H9 (cell line): ENCODE measurements at regions not wholly inside any gene's neighbourhood (a gene's known extent, or its start where the extent isn't known, plus 50 kb on each side); places are given as distances from the start of the nearest gene placed in this dataset.

Experiments
- DNase-seq: peaks from one replicate; pipeline ENCODE4 v3.0.0-alpha.2; 2017
- H2AFZ ChIP-seq: one replicate; pipeline ENCODE4 v1.6.1; 2013; ENCODE audit warnings: mild to moderate bottlenecking, low read length, control low read depth, moderate library complexity
- H2AK5ac ChIP-seq: 2 replicates; pipeline ENCODE4 v1.6.1; 2013; ENCODE audit warnings: low read length, control low read depth, mixed read lengths; ENCODE audit not compliant: insufficient read length
- H2BK120ac ChIP-seq: one replicate; pipeline ENCODE4 v1.6.1; 2013; ENCODE audit warnings: low read depth, mild to moderate bottlenecking, low read length, control low read depth, inconsistent platforms; ENCODE audit not compliant: poor library complexity, severe bottlenecking
- H2BK12ac ChIP-seq: 2 replicates; pipeline ENCODE4 v1.6.1; 2013; ENCODE audit warnings: low read length, control low read depth, mixed read lengths, low read depth; ENCODE audit not compliant: insufficient read length
- H2BK15ac ChIP-seq: 2 replicates; pipeline ENCODE4 v1.6.1; 2013; ENCODE audit warnings: low read depth, low read length, control low read depth
- H2BK20ac ChIP-seq: one replicate; pipeline ENCODE4 v1.6.1; 2013; ENCODE audit warnings: low read depth, mild to moderate bottlenecking, low read length, control low read depth, inconsistent platforms; ENCODE audit not compliant: poor library complexity, severe bottlenecking
- H2BK5ac ChIP-seq: 2 replicates; pipeline ENCODE4 v1.6.1; 2013; ENCODE audit warnings: low read length, control low read depth, mixed read lengths; ENCODE audit not compliant: insufficient read length
- H3K14ac ChIP-seq: 2 replicates; pipeline ENCODE4 v1.6.1; 2013; ENCODE audit warnings: low read length, control low read depth; ENCODE audit not compliant: insufficient read depth
- H3K18ac ChIP-seq: 2 replicates; pipeline ENCODE4 v1.6.1; 2013; ENCODE audit warnings: low read depth, mild to moderate bottlenecking, mixed read lengths, low read length, control low read depth; ENCODE audit not compliant: insufficient read length
- H3K23ac ChIP-seq: 2 replicates; pipeline ENCODE4 v1.6.1; 2013; ENCODE audit warnings: low read length, control low read depth, mixed read lengths, low read depth; ENCODE audit not compliant: insufficient read length
- H3K23me2 ChIP-seq: 2 replicates; pipeline ENCODE4 v1.6.1; 2013; ENCODE audit warnings: low read depth, mild to moderate bottlenecking, mixed read lengths, low read length, control low read depth; ENCODE audit not compliant: insufficient read length, poor library complexity, severe bottlenecking
- H3K27ac ChIP-seq: 2 replicates; pipeline ENCODE4 v1.5.1; 2013; ENCODE audit warnings: low read length, control low read depth, mixed read lengths, low read depth; ENCODE audit not compliant: insufficient read length
- H3K27me3 ChIP-seq: 2 replicates; pipeline ENCODE4 v1.6.1; 2013; ENCODE audit warnings: low read length, control low read depth, inconsistent platforms; ENCODE audit not compliant: insufficient read depth
- H3K4ac ChIP-seq: 2 replicates; pipeline ENCODE4 v1.6.1; 2013; ENCODE audit warnings: low read depth, mild to moderate bottlenecking, control low read depth, inconsistent platforms, low read length, moderate library complexity
- H3K4me1 ChIP-seq: 2 replicates; pipeline ENCODE4 v1.6.1; 2013; ENCODE audit warnings: low read length, control low read depth, inconsistent platforms; ENCODE audit not compliant: insufficient read depth
- H3K4me2 ChIP-seq: 2 replicates; pipeline ENCODE4 v1.6.1; 2013; ENCODE audit warnings: low read length, control low read depth, mixed read lengths; ENCODE audit not compliant: insufficient read length, insufficient read depth
- H3K56ac ChIP-seq: 2 replicates; pipeline ENCODE4 v1.6.1; 2013; ENCODE audit warnings: low read depth, mild to moderate bottlenecking, mixed read lengths, low read length, control low read depth; ENCODE audit not compliant: insufficient read length
- H3K79me1 ChIP-seq: 2 replicates; pipeline ENCODE4 v1.6.1; 2013; ENCODE audit warnings: low read depth, mild to moderate bottlenecking, moderate library complexity, low read length, control low read depth, inconsistent platforms; ENCODE audit not compliant: insufficient read depth, poor library complexity, severe bottlenecking
- H3K79me2 ChIP-seq: 2 replicates; pipeline ENCODE4 v1.6.1; 2013; ENCODE audit warnings: low read length, control low read depth, inconsistent platforms; ENCODE audit not compliant: insufficient read depth
- H3K9ac ChIP-seq: 2 replicates; pipeline ENCODE4 v1.6.1; 2013; ENCODE audit warnings: low read length, control low read depth, mixed read lengths; ENCODE audit not compliant: insufficient read length; ENCODE audit errors: extremely low read depth
- H3K9me3 ChIP-seq: one replicate; pipeline ENCODE4 v1.6.1; 2013; ENCODE audit warnings: low read depth, low read length, inconsistent platforms; ENCODE audit not compliant: control insufficient read depth
- H3T11ph ChIP-seq: one replicate; pipeline ENCODE4 v1.6.1; 2013; ENCODE audit warnings: mild to moderate bottlenecking, low read length, control low read depth, inconsistent platforms
- H4K20me1 ChIP-seq: one replicate; pipeline ENCODE4 v1.6.1; 2013; ENCODE audit not compliant: control insufficient read depth, insufficient read length, insufficient read depth
- H4K5ac ChIP-seq: 2 replicates; pipeline ENCODE4 v1.6.1; 2013; ENCODE audit warnings: low read depth, mild to moderate bottlenecking, mixed read lengths, low read length, control low read depth; ENCODE audit not compliant: insufficient read length
- H4K8ac ChIP-seq: replicated peaks from 2 replicates; pipeline ENCODE4 v1.6.1; 2013; ENCODE audit warnings: low read length, control low read depth, mixed read lengths, low read depth; ENCODE audit not compliant: insufficient read length
- H4K91ac ChIP-seq: 2 replicates; pipeline ENCODE4 v1.6.1; 2013; ENCODE audit warnings: low read depth, mild to moderate bottlenecking, moderate library complexity, mixed read lengths, low read length, control low read depth; ENCODE audit not compliant: insufficient read length
- H3K27ac Mint-ChIP-seq, 3 experiments: 2 replicates in 2 of 3; 3 replicates in 1 of 3; pipeline ENCODE4 v1.8.0; 2020 to 2021; ENCODE audit warnings: mixed read lengths in 3 of 3, mild to moderate bottlenecking in 1 of 3, moderate library complexity in 1 of 3
- H3K27me3 Mint-ChIP-seq: 2 replicates; pipeline ENCODE4 v1.8.0; 2021; ENCODE audit warnings: low read depth, mild to moderate bottlenecking, moderate library complexity, mixed read lengths
- H3K36me3 Mint-ChIP-seq, 3 experiments: 2 replicates in 2 of 3; 3 replicates in 1 of 3; pipeline ENCODE4 v1.8.0; 2020 to 2021; ENCODE audit warnings: low read depth in 3 of 3, mixed read lengths in 3 of 3; ENCODE audit not compliant: insufficient read depth in 1 of 3
- H3K4me1 Mint-ChIP-seq, 2 experiments: 2 replicates each; pipeline ENCODE4 v1.8.0; 2020; ENCODE audit warnings: mixed read lengths in 2 of 2
- H3K4me3 Mint-ChIP-seq, 2 experiments: 2 replicates in 1 of 2; 3 replicates in 1 of 2; pipeline ENCODE4 v1.8.0; 2020 to 2021; ENCODE audit warnings: mild to moderate bottlenecking in 2 of 2, mixed read lengths in 2 of 2, moderate library complexity in 1 of 2
- H3K9me3 Mint-ChIP-seq, 2 experiments: 2 replicates in 1 of 2; 3 replicates in 1 of 2; pipeline ENCODE4 v1.8.0; 2020; ENCODE audit warnings: mild to moderate bottlenecking in 2 of 2, mixed read lengths in 2 of 2, moderate library complexity in 1 of 2
- WGBS: extraction: QIAGEN DNeasy Blood & Tissue Kit; methylation state at CpG from one replicate; pipeline ENCODE4 v1.1.7; 2013; ENCODE audit warnings: missing lambda C conversion rate, low lambda C conversion rate, mixed read lengths; ENCODE audit not compliant: insufficient read length; ENCODE audit errors: extremely low coverage; 5-methylcytosine and 5-hydroxymethylcytosine counted together
- TF ChIP-seq, protein P1 (sequence below): fragments of 200-600 bp; sonication (generic); conservative IDR thresholded peaks from 3 replicates; pipeline ENCODE4 v1.8.0; 2021; ENCODE audit warnings: antibody characterized with exemption, mild to moderate bottlenecking

DNA sequence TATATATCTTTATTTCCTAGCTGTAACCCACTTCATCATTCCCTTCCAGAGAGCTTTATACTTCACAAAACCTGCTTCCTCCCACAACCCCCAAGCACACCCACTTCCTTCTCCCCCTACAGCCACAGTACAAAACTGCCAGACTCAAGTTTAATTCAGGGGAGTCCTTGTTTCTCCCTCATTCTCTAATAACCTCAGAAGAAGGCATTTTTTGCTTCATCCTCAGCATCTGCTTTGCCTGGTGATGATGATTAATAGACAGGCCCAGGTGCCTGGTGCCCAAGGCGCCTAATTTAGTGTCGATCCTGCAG is 414.3 kb downstream of the KIF16B start:
- H2BK15ac ChIP-seq: no peak overlapping the region
- no peak overlapping the region for H2BK12ac ChIP-seq
- H3K27me3 Mint-ChIP-seq: no peaks in the 10 kb centered on the region
- no peak overlapping the region for H2AFZ ChIP-seq
- H3K36me3 Mint-ChIP-seq: peaks cover 0 to 9% (median 0%) of the 10 kb centered on the region in 3 experiments; a peak in 2 of 7 replicates
- H4K20me1 ChIP-seq: no peaks in the 10 kb centered on the region
- DNase-seq: no peak
- no peak overlapping the region for H3K4me2 ChIP-seq
- no peak overlapping the region for H3K14ac ChIP-seq
- H3K4ac ChIP-seq: no peak overlapping the region
- H3K27ac ChIP-seq: no peak overlapping the region
- no peak overlapping the region for H3K4me3 Mint-ChIP-seq
- no peak overlapping the region for H3K56ac ChIP-seq
- no peak overlapping the region for H2BK120ac ChIP-seq
- no peaks in the 10 kb centered on the region for H3K4me1 ChIP-seq
- H2BK5ac ChIP-seq: no peak overlapping the region
- no peak overlapping the region for H4K5ac ChIP-seq
- H3K18ac ChIP-seq: no peak overlapping the region
- no peak overlapping the region for H3K27ac Mint-ChIP-seq
- no peaks in the 10 kb centered on the region for H3K23me2 ChIP-seq
- no peaks in the 10 kb centered on the region for H3K4me1 Mint-ChIP-seq
- no peaks in the 10 kb centered on the region for H3K79me2 ChIP-seq
- no peak overlapping the region for H4K91ac ChIP-seq
- H3K9me3 Mint-ChIP-seq: peaks cover 4 to 7% of the 10 kb centered on the region in 2 experiments
- H3K23ac ChIP-seq: no peak overlapping the region
- no peaks in the 10 kb centered on the region for H3K27me3 ChIP-seq
- H4K8ac ChIP-seq: no peak overlapping the region
- no peak overlapping the region for H3T11ph ChIP-seq
- H2AK5ac ChIP-seq: no peak overlapping the region
- H3K9ac ChIP-seq: no peak overlapping the region
- H3K9me3 ChIP-seq: no peaks in the 10 kb centered on the region
- no CpG with 5 or more reads among the region's 2 CpGs for WGBS
- TF ChIP-seq, protein P1, sequence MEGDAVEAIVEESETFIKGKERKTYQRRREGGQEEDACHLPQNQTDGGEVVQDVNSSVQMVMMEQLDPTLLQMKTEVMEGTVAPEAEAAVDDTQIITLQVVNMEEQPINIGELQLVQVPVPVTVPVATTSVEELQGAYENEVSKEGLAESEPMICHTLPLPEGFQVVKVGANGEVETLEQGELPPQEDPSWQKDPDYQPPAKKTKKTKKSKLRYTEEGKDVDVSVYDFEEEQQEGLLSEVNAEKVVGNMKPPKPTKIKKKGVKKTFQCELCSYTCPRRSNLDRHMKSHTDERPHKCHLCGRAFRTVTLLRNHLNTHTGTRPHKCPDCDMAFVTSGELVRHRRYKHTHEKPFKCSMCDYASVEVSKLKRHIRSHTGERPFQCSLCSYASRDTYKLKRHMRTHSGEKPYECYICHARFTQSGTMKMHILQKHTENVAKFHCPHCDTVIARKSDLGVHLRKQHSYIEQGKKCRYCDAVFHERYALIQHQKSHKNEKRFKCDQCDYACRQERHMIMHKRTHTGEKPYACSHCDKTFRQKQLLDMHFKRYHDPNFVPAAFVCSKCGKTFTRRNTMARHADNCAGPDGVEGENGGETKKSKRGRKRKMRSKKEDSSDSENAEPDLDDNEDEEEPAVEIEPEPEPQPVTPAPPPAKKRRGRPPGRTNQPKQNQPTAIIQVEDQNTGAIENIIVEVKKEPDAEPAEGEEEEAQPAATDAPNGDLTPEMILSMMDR: no peak
- H2BK20ac ChIP-seq: no peak overlapping the region
- H3K79me1 ChIP-seq: no peaks in the 10 kb centered on the region
